ENCODE measurements at regions not wholly inside any gene's neighbourhood (a gene's known extent, or its start where the extent isn't known, plus 50 kb on each side); places are given as distances from the start of the nearest gene placed in this dataset.

DNA sequence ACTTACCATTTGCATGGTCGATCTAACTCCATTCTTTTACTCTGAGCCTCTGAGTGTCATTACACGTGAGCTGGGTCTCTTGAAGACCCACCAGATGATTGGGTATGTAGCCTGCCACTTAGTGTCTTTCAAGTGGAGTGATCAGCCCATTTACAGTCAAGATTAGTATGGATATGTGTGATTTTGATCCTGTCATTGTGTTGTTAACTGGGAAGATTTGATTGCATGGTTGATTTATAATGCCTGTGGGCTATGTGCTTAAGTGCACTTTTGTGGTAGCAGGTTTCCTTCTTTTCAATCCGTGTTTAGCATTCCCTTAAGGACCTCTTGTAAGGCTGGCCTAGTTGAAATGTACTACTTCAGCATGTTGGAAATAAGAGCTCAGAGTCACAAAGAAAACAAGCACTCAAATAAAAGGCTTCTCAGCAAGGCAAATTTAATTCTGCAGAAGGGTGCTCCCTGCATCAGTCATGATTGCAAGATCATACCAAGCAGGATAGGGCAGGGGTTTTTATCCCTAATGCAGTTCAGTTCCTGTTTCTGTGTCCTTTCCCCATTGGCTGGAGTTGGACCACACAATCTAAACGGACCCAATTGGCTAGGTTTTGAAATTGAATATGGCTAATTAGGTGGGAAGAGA lies 230.7 kb upstream of the SYT4 start:
- no peak for DNase-seq
- Mint-ChIP-seq H3K9me3 (ENCODE audit: unreplicated experiment) (peaks cover 2% of the 10 kb centered on the region), H3K36me3 (ENCODE audit: unreplicated experiment) (no peaks in the 10 kb centered on the region), H3K27me3 (ENCODE audit: unreplicated experiment) (no peaks in the 10 kb centered on the region), H3K4me1 (ENCODE audit: low read depth, unreplicated experiment) (no peaks in the 10 kb centered on the region), H3K4me3 (ENCODE audit: unreplicated experiment) (no peak overlapping the region), H3K27ac (ENCODE audit: unreplicated experiment) (no peak overlapping the region)
- TF ChIP-seq, protein P1, sequence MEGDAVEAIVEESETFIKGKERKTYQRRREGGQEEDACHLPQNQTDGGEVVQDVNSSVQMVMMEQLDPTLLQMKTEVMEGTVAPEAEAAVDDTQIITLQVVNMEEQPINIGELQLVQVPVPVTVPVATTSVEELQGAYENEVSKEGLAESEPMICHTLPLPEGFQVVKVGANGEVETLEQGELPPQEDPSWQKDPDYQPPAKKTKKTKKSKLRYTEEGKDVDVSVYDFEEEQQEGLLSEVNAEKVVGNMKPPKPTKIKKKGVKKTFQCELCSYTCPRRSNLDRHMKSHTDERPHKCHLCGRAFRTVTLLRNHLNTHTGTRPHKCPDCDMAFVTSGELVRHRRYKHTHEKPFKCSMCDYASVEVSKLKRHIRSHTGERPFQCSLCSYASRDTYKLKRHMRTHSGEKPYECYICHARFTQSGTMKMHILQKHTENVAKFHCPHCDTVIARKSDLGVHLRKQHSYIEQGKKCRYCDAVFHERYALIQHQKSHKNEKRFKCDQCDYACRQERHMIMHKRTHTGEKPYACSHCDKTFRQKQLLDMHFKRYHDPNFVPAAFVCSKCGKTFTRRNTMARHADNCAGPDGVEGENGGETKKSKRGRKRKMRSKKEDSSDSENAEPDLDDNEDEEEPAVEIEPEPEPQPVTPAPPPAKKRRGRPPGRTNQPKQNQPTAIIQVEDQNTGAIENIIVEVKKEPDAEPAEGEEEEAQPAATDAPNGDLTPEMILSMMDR (IDR thresholded peaks at IDR 0.05; ENCODE audit: partially characterized antibody, unreplicated experiment) = no peak

GRCh38 chr18:43514747-43515146 lies 237.5 kb upstream of the SYT4 start:
- Mint-ChIP-seq H3K4me1 (ENCODE audit: low read depth, unreplicated experiment) (no peaks in the 10 kb centered on the region), H3K36me3 (ENCODE audit: unreplicated experiment) (peaks cover 13% of the 10 kb centered on the region), H3K4me3 (ENCODE audit: unreplicated experiment) (no peak overlapping the region), H3K27me3 (ENCODE audit: unreplicated experiment) (no peaks in the 10 kb centered on the region), H3K27ac (ENCODE audit: unreplicated experiment) (no peak overlapping the region), H3K9me3 (ENCODE audit: unreplicated experiment) (peaks cover 5% of the 10 kb centered on the region)
- DNase-seq = no peak
- TF ChIP-seq, protein P1 (IDR thresholded peaks at IDR 0.05; ENCODE audit: partially characterized antibody, unreplicated experiment) = no peak

DNA sequence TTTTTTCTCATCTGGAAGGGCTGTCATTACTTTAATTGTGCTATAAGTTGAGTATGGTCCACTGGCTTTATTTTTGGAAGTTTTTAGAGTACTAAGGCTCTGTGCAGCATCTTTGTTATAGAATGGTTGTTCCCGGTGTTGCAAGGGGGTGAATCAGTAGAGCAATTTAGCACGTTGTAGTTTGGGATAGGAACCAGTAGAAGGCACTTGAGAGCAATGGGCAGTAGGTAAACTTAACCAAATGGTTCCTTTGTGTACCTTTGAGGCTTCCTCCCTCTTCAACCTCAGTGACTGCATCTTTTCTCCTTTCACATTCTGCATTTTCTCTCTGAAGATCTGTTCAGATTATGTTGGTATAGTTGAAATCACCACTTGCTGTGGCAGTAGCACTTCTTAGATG lies 238.2 kb upstream of the SYT4 start:
- Mint-ChIP-seq H3K4me1 (ENCODE audit: low read depth, unreplicated experiment) (no peaks in the 10 kb centered on the region), H3K27ac (ENCODE audit: unreplicated experiment) (no peak overlapping the region), H3K36me3 (ENCODE audit: unreplicated experiment) (peaks cover 13% of the 10 kb centered on the region), H3K9me3 (ENCODE audit: unreplicated experiment) (peaks cover 5% of the 10 kb centered on the region), H3K4me3 (ENCODE audit: unreplicated experiment) (no peak overlapping the region), H3K27me3 (ENCODE audit: unreplicated experiment) (no peaks in the 10 kb centered on the region)
- TF ChIP-seq, protein P1 (IDR thresholded peaks at IDR 0.05; ENCODE audit: partially characterized antibody, unreplicated experiment) = no peak
- no peak for DNase-seq

- no peak for DNase-seq
- TF ChIP-seq, protein P1 (IDR thresholded peaks at IDR 0.05; ENCODE audit: partially characterized antibody, unreplicated experiment) = no peak
- Mint-ChIP-seq H3K4me1 (ENCODE audit: low read depth, unreplicated experiment) (no peaks in the 10 kb centered on the region), H3K27ac (ENCODE audit: unreplicated experiment) (no peak overlapping the region), H3K9me3 (ENCODE audit: unreplicated experiment) (no peaks in the 10 kb centered on the region), H3K4me3 (ENCODE audit: unreplicated experiment) (no peak overlapping the region), H3K36me3 (ENCODE audit: unreplicated experiment) (no peaks in the 10 kb centered on the region), H3K27me3 (ENCODE audit: unreplicated experiment) (no peaks in the 10 kb centered on the region)
These were observed 247.0 kb upstream of the SYT4 start for GRCh38 chr18:43524260-43524659.

GRCh38 chr18:43525169-43525568 lies 247.9 kb upstream of the SYT4 start:
- H3K9me3 Mint-ChIP-seq (ENCODE audit: unreplicated experiment) = no peaks in the 10 kb centered on the region
- no peaks in the 10 kb centered on the region for H3K4me1 Mint-ChIP-seq (ENCODE audit: low read depth, unreplicated experiment)

More at GRCh38 chr18:43525169-43525568, 247.9 kb upstream of the SYT4 start:
- TF ChIP-seq, protein P1 (IDR thresholded peaks at IDR 0.05; ENCODE audit: partially characterized antibody, unreplicated experiment) = no peak
- no peak for DNase-seq
- Mint-ChIP-seq H3K4me3 (ENCODE audit: unreplicated experiment) (no peak overlapping the region), H3K27ac (ENCODE audit: unreplicated experiment) (no peak overlapping the region), H3K27me3 (ENCODE audit: unreplicated experiment) (no peaks in the 10 kb centered on the region), H3K36me3 (ENCODE audit: unreplicated experiment) (no peaks in the 10 kb centered on the region)

Measured in glutamatergic neuron (in vitro differentiated cells).